Endothelial cell of umbilical vein (primary cell): ENCODE measurements at regions not wholly inside any gene's neighbourhood (a gene's known extent, or its start where the extent isn't known, plus 50 kb on each side); places are given as distances from the start of the nearest gene placed in this dataset.

Source experiments
- BruUV-seq: library from RNA; stranded (reverse); fragments of 400-500 nt; replicated peaks from 2 replicates; lab custom pipeline; 2021; lab: Mats Ljungman, UMichigan
- CTCF ChIA-PET: fragments of 300-600, 350-600 bp; sonication (Branson Sonifier 250); formaldehyde crosslinking; loops from one replicate; lab custom pipeline; 2021; ENCODE audit warnings: antibody characterized with exemption, inconsistent platforms; lab: Charles Lee
- POLR2A ChIA-PET: fragments of 300-600, 350-600 bp; sonication (Branson Sonifier 250); formaldehyde crosslinking; loops from one replicate; lab custom pipeline; 2021; ENCODE audit warnings: antibody characterized with exemption, inconsistent platforms; lab: Charles Lee
- DNase-seq: peaks from one replicate; pipeline ENCODE4 v3.0.0-alpha.2; 2011; ENCODE audit warnings: low read depth, low spot score
- FAIRE-seq: peaks from 2 replicates; lab custom pipeline; 2011; peaks lifted over from hg19 to GRCh38; lab: Jason Lieb, UNC
- H2AFZ ChIP-seq: 2 replicates; pipeline ENCODE4 v1.6.0; 2012; ENCODE audit warnings: low read depth, low read length, control low read depth, inconsistent platforms
- H3K27ac ChIP-seq: 2 replicates; pipeline ENCODE4 v1.5.1; 2011; ENCODE audit warnings: low read depth, mild to moderate bottlenecking, control low read depth, low read length, moderate library complexity; ENCODE audit not compliant: insufficient read depth
- H3K27me3 ChIP-seq, 2 experiments: 2 replicates each; pipeline versions ENCODE4 v1.6.0 to v1.6.1; 2011; ENCODE audit warnings: low read length in 2 of 2, mixed read lengths in 1 of 2; ENCODE audit not compliant: control insufficient read depth in 2 of 2, insufficient read depth in 2 of 2
- H3K36me3 ChIP-seq, 2 experiments: 2 replicates in 1 of 2; 3 replicates in 1 of 2; pipeline ENCODE4 v1.5.1; 2011; ENCODE audit warnings: low read length in 2 of 2, mild to moderate bottlenecking in 1 of 2, moderate library complexity in 1 of 2; ENCODE audit not compliant: control insufficient read depth in 2 of 2, insufficient read depth in 2 of 2; ENCODE audit errors: extremely low read depth in 1 of 2
- H3K4me1 ChIP-seq: 3 replicates; pipeline ENCODE4 v1.5.1; 2011; ENCODE audit warnings: mild to moderate bottlenecking, low read length; ENCODE audit not compliant: control insufficient read depth, insufficient read depth; ENCODE audit errors: extremely low read depth
- H3K4me2 ChIP-seq: 2 replicates; pipeline ENCODE4 v1.6.1; 2011; ENCODE audit warnings: low read length, control low read depth, mixed read lengths; ENCODE audit not compliant: insufficient read depth
- H3K4me3 ChIP-seq, 3 experiments: fragments of 200-600 bp in 1 of 3; sonication (generic), shearing (Covaris generic) in 1 of 3; replicated peaks in 1 of 3; 2 replicates each; pipeline ENCODE4 v1.5.1; 2011 to 2016; ENCODE audit warnings: control low read depth in 3 of 3, low read length in 3 of 3, mild to moderate bottlenecking in 2 of 3, inconsistent platforms in 1 of 3, low read depth in 1 of 3, moderate library complexity in 1 of 3; ENCODE audit not compliant: insufficient read depth in 1 of 3
- H3K79me2 ChIP-seq: 2 replicates; pipeline ENCODE4 v1.6.0; 2012; ENCODE audit warnings: low read length, inconsistent platforms; ENCODE audit not compliant: control insufficient read depth, insufficient read depth
- H3K9ac ChIP-seq: replicated peaks from 2 replicates; pipeline ENCODE3; 2011; ENCODE audit warnings: low read length, control low read depth; ENCODE audit not compliant: insufficient read depth; ENCODE audit errors: extremely low read depth
- H3K9me1 ChIP-seq: replicated peaks from 3 replicates; pipeline ENCODE4 v1.6.0; 2011; ENCODE audit warnings: mild to moderate bottlenecking, low read length; ENCODE audit not compliant: control insufficient read depth, insufficient read depth; ENCODE audit errors: extremely low read depth
- H3K9me3 ChIP-seq: replicated peaks from 2 replicates; pipeline ENCODE4 v1.5.1; 2012; ENCODE audit warnings: low read length, inconsistent platforms; ENCODE audit not compliant: control insufficient read depth, insufficient read depth
- H4K20me1 ChIP-seq: replicated peaks from 2 replicates; pipeline ENCODE3; 2011; ENCODE audit warnings: mild to moderate bottlenecking, low read length; ENCODE audit not compliant: control insufficient read depth, insufficient read depth; ENCODE audit errors: extremely low read depth
- CTCF ChIP-seq, 2 donors: IDR thresholded peaks; 1 replicate in 1 of 2; 2 replicates in 1 of 2; pipeline ENCODE4 v1.5.1; 2011; ENCODE audit warnings: low read length in 2 of 2, mild to moderate bottlenecking in 2 of 2, moderate library complexity in 2 of 2, control low read depth in 1 of 2, inconsistent platforms in 1 of 2, low read depth in 1 of 2; ENCODE audit not compliant: insufficient read depth in 1 of 2; ENCODE audit errors: extremely low read depth in 1 of 2
- EZH2 ChIP-seq: IDR thresholded peaks from 2 replicates; pipeline ENCODE4 v1.6.1; 2012; ENCODE audit warnings: borderline replicate concordance, low read depth, mild to moderate bottlenecking, moderate library complexity, low read length, inconsistent platforms; ENCODE audit not compliant: severe bottlenecking
- FOS ChIP-seq: IDR thresholded peaks from 2 replicates; pipeline ENCODE4 v1.6.1; 2011; ENCODE audit warnings: mild to moderate bottlenecking, low read length, moderate library complexity, borderline replicate concordance; ENCODE audit not compliant: insufficient read depth
- GATA2 ChIP-seq: IDR thresholded peaks from 2 replicates; pipeline ENCODE4 v1.7.0; 2011; ENCODE audit warnings: low read depth, mild to moderate bottlenecking, moderate library complexity, mixed read lengths, low read length; ENCODE audit not compliant: insufficient read length, insufficient read depth
- JUN ChIP-seq: IDR thresholded peaks from 2 replicates; pipeline ENCODE4 v1.6.1; 2011; ENCODE audit warnings: borderline replicate concordance, low read depth; ENCODE audit not compliant: insufficient read length, insufficient read depth
- MAX ChIP-seq: IDR thresholded peaks from 2 replicates; pipeline ENCODE4 v1.6.1; 2011; ENCODE audit not compliant: insufficient read depth, insufficient read length
- MYC ChIP-seq: IDR thresholded peaks from one replicate; pipeline ENCODE4 v1.6.1; 2011; ENCODE audit warnings: mild to moderate bottlenecking, low read depth, low read length
- POLR2A ChIP-seq: IDR thresholded peaks from 2 replicates; pipeline ENCODE4 v1.6.1; 2012; ENCODE audit warnings: low read depth, mild to moderate bottlenecking, control low read depth, low read length
- POLR2AphosphoS5 ChIP-seq: IDR thresholded peaks from 2 replicates; pipeline ENCODE4 v1.6.1; 2012; ENCODE audit warnings: low read depth, mild to moderate bottlenecking, control low read depth, low read length, moderate library complexity; ENCODE audit not compliant: insufficient read depth
- dilution Hi-C: fragments of 300-500 bp; cut with MboI; formaldehyde crosslinking; loops from one replicate; pipeline ENCODE4 v1.15.0; 2019; ENCODE audit warnings: low sequenced_read_pairs; ENCODE audit not compliant: extremely low pct_ligation_motif_present
- intact Hi-C: fragments of 100-400 bp; cut with micrococcal nuclease; formaldehyde crosslinking; loops from one replicate; pipeline ENCODE4 v1.10.0; 2022

- Histone ChIP-seq H3K4me2 (no peak overlapping the region), H4K20me1 (no peaks in the 10 kb centered on the region), H3K79me2 (no peaks in the 10 kb centered on the region), H3K4me3 (no peak overlapping the region), H3K4me1 (no peaks in the 10 kb centered on the region), H3K27ac (no peak overlapping the region), H3K9me3 (peaks cover 5% of the 10 kb centered on the region), H3K9me1 (no peaks in the 10 kb centered on the region), H3K36me3 (no peaks in the 10 kb centered on the region), H3K27me3 (no peaks in the 10 kb centered on the region), H3K9ac (no peak overlapping the region), H2AFZ (no peak overlapping the region)
- ChIA-PET POLR2A (no interaction called here), CTCF (no interaction called here)
- FAIRE-seq (no peak), DNase-seq (no peak)
- intact Hi-C loops = no loop called here
- BruUV-seq = no TSS peak
- TF ChIP-seq GATA2 = no peak
- TF ChIP-seq POLR2AphosphoS5 = no peak
- no peak for TF ChIP-seq MYC
- TF ChIP-seq CTCF (IDR thresholded peaks at IDR 0.05; ENCODE audit: extremely low read depth in 1 of 2, insufficient read depth in 1 of 2, low read depth in 1 of 2, low read length in 2 of 2) = no peak
- TF ChIP-seq MAX = no peak
- no peak for TF ChIP-seq POLR2A
- TF ChIP-seq EZH2 = no peak
- no peak for TF ChIP-seq FOS
- no peak for TF ChIP-seq JUN
- dilution Hi-C loops = no loop called here
Observed at GRCh38 chr2:107007927-107008326, 122.0 kb upstream of the ST6GAL2 start.
